GM12865 (cell line): ENCODE measurements at regions not wholly inside any gene's neighbourhood (a gene's known extent, or its start where the extent isn't known, plus 50 kb on each side); places are given as distances from the start of the nearest gene placed in this dataset.

Source experiments
- DNase-seq: peaks from one replicate; pipeline ENCODE4 v3.0.0; 2010; ENCODE audit warnings: low read depth
- H3K4me3 ChIP-seq: 2 replicates; pipeline ENCODE4 v1.5.1; 2011; ENCODE audit warnings: mild to moderate bottlenecking, low read depth, low read length, control low read depth
- TF ChIP-seq, protein P1 (sequence below): IDR thresholded peaks from 2 replicates; pipeline ENCODE4 v1.5.1; 2011; ENCODE audit warnings: low read length, control low read depth, low read depth, inconsistent platforms; ENCODE audit not compliant: insufficient read depth; ENCODE audit errors: missing control alignments

DNA sequence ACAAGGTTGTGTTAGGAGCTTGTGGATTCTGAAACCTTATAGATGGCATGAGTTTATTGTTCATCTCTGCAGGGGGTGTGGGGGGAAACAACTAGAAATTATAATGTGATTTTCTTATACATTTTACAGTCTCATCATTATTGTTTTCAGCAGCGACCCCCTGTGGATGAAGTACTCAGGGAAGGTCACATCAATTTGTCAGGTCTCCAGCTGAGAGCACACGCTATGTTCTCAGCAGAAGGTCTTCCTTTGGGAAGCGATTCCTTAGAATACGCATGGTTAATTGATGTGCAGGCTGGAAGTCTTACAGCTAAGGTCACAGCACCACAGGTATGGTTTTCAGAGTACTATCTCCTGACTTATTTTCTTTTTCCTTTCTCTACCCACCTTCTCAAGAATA is 72.2 kb downstream of the BLTP1 start:
- TF ChIP-seq, protein P1, sequence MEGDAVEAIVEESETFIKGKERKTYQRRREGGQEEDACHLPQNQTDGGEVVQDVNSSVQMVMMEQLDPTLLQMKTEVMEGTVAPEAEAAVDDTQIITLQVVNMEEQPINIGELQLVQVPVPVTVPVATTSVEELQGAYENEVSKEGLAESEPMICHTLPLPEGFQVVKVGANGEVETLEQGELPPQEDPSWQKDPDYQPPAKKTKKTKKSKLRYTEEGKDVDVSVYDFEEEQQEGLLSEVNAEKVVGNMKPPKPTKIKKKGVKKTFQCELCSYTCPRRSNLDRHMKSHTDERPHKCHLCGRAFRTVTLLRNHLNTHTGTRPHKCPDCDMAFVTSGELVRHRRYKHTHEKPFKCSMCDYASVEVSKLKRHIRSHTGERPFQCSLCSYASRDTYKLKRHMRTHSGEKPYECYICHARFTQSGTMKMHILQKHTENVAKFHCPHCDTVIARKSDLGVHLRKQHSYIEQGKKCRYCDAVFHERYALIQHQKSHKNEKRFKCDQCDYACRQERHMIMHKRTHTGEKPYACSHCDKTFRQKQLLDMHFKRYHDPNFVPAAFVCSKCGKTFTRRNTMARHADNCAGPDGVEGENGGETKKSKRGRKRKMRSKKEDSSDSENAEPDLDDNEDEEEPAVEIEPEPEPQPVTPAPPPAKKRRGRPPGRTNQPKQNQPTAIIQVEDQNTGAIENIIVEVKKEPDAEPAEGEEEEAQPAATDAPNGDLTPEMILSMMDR: peak; percentile 12
- H3K4me3 ChIP-seq: no peak overlapping the region
- DNase-seq: peak; percentile 10

DNA sequence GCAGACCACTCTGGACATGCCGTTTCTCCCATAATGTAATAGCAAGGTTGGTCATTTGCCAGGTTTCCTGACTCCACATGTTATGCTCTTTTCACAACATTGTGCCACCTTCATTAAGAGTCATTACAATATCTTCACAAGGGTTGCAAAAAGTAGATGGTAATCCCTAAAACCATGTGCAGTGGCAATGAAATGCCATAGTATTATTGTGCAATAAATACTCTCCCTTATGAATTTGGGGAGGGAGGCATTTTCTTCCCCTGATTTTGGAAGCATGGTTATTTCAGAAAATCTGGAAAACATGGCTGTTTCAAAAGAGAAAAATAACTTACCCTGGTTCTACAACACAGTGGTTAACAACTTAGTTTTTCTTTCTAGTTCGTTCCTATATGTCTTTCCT is 75.1 kb downstream of the BLTP1 start:
- H3K4me3 ChIP-seq: no peak overlapping the region
- DNase-seq: no peak
- TF ChIP-seq, protein P1: no peak

DNA sequence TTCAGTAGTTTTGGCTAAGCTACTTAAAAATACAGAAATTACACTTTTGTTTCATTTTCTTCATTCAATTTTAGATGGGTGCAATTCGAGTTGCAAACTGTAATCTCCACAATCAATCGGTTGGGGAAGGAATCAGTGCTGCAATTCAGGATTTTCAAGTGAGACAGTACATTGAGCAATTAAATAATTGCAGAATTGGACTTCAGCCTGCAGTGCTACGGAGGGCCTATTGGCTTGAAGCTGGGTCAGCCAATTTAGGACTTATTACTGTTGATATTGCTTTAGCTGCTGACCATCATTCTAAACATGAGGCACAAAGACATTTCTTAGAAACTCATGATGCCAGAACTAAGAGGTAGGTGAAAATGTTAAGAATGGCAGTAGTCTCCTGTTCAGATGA is 77.7 kb downstream of the BLTP1 start:
- DNase-seq: no peak
- no peak overlapping the region for H3K4me3 ChIP-seq
- TF ChIP-seq, protein P1: no peak

DNA sequence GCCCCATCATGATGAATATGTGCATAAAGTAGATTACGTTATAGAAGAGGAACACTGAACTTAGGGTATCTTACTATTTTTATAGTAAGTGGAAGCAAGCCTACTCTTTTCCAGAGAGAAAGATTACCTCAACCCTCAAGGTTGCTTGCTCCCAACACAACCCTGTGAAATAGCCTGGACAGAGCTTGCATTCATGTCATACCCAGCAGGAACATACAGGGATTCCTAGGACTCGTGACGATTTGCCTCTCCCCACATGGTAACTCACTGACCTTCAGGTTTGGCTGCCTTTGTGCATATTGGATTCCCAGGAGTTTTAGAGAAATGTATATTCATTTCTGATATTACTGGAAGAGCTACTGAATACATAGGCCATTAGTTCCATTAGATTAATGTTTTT is 80.5 kb downstream of the BLTP1 start:
- TF ChIP-seq, protein P1: no peak
- H3K4me3 ChIP-seq: no peak overlapping the region
- no peak for DNase-seq

DNA sequence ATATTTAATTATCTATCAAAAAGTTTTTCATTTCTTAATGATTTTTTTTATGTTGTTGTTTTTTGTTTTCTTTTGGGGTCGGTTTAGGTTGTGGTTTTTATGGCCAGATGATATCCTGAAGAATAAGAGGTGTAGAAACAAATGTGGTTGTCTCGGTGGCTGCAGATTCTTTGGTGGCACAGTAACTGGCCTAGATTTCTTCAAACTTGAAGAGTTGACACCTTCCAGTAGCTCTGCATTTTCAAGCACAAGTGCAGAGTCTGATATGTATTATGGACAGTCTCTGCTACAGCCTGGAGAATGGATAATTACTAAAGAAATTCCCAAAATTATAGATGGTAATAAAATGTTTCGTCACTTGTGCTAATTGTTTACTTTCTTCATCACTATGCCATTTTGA is 82.6 kb downstream of the BLTP1 start:
- TF ChIP-seq, protein P1: no peak

DNA sequence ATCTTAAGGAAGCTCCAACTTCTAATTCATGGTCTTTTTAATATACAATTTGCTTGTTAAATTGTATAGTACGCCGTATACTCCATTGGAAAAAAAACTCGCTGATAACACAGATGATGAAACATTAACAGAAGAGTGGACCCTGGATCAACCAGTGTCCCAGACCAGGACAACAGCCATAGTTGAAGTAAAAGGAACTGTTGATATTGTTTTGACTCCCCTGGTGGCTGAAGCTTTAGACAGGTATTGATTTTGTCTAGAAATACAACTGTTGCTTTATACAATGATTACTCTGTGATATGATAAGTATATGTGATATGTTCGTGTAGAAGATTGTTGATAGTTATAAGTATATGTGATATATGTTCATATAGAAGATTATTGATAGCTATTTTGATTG is 91.7 kb downstream of the BLTP1 start:
- H3K4me3 ChIP-seq: no peak overlapping the region
- no peak for DNase-seq
- TF ChIP-seq, protein P1: no peak

More for the DNA sequence above, 82.6 kb downstream of the BLTP1 start:
- H3K4me3 ChIP-seq: no peak overlapping the region
- no peak for DNase-seq

DNA sequence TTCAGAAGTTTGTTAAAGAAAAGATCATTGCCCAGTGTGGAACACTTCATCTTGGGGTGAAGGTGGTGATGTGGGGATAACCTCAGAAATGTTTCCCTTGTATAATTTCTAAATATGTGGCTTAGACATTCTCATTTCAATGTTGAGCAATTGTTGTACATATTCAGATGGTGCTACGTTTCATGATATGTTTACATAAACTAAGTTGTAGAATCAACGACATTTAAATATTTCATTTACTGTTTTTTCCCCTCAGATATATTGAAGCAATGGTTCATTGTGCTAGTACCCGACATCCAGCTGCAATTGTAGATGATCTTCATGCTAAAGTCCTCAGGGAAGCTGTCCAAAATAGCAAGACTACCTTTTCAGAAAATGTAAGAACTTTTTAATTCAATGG is 92.6 kb downstream of the BLTP1 start:
- TF ChIP-seq, protein P1: no peak
- no peak overlapping the region for H3K4me3 ChIP-seq
- DNase-seq: no peak
